ENCODE measurements at regions not wholly inside any gene's neighbourhood (a gene's known extent, or its start where the extent isn't known, plus 50 kb on each side); places are given as distances from the start of the nearest gene placed in this dataset.

- no peak for TF ChIP-seq CTCF (IDR thresholded peaks at IDR 0.05)
- no peak for TF ChIP-seq EZH2 (IDR thresholded peaks at IDR 0.05; ENCODE audit: borderline replicate concordance, insufficient read depth, low read depth, low read length, poor library complexity, severe bottlenecking)
- Histone ChIP-seq H2AFZ (ENCODE audit: insufficient read depth, low read depth, low read length, poor library complexity, severe bottlenecking) (no peak overlapping the region), H3K9ac (ENCODE audit: low read length) (no peak overlapping the region), H3K9me3 (ENCODE audit: control extremely low read depth in 1 of 3, control insufficient read depth in 2 of 3, insufficient read depth in 1 of 3, low read length in 2 of 3) (peaks cover 0 to 3% (median 0%) of the 10 kb centered on the region in 3 donors), H3K27me3 (replicated peaks in 1 of 4; ENCODE audit: control extremely low read depth in 1 of 4, control insufficient read depth in 3 of 4, insufficient read depth in 4 of 4, low read length in 3 of 4) (no peaks in the 10 kb centered on the region), H3K4me3 (ENCODE audit: control extremely low read depth in 1 of 5, extremely low read depth in 1 of 5, insufficient read depth in 1 of 5, low read depth in 2 of 5, low read length in 4 of 5) (no peak overlapping the region), H3K4me2 (replicated peaks; ENCODE audit: low read depth, low read length, poor library complexity, severe bottlenecking) (no peak overlapping the region), H3K36me3 (replicated peaks in 1 of 2; ENCODE audit: control extremely low read depth in 1 of 2, control insufficient read depth in 1 of 2, extremely low read depth in 1 of 2, insufficient read depth in 2 of 2, low read length in 1 of 2) (no peaks in the 10 kb centered on the region), H3K27ac (ENCODE audit: low read length in 2 of 2) (no peak overlapping the region), H3K79me2 (ENCODE audit: control insufficient read depth, insufficient read depth, low read length) (no peaks in the 10 kb centered on the region), H4K20me1 (ENCODE audit: control insufficient read depth, insufficient read depth, low read length, poor library complexity, severe bottlenecking) (no peaks in the 10 kb centered on the region), H3K4me1 (ENCODE audit: control insufficient read depth in 2 of 2, insufficient read depth in 2 of 2, low read length in 2 of 2) (no peaks in the 10 kb centered on the region)
- Mint-ChIP-seq H3K27me3 (no peaks in the 10 kb centered on the region), H3K4me3 (no peak overlapping the region), H3K9me3 (ENCODE audit: insufficient read depth) (no peaks in the 10 kb centered on the region), H3K4me1 (no peaks in the 10 kb centered on the region), H3K27ac (no peak overlapping the region)
- ATAC-seq (ENCODE audit: low read depth), result no peak
- intact Hi-C loops (cut with micrococcal nuclease), result no loop called here
- ChIA-PET POLR2A (no interaction called here), CTCF (no interaction called here)
- no CpG with 5 or more reads among the region's 2 CpGs for WGBS (ENCODE audit: insufficient coverage)
- no peak for DNase-seq
Measured at GRCh38 chr2:167553635-167554034, 665.4 kb downstream of the XIRP2 start.

GRCh38 chr2:167551416-167551815, 663.1 kb downstream of the XIRP2 start:
- 60% methylated on average over 1 of the region's 4 CpGs for WGBS (ENCODE audit: insufficient coverage)
- H3K27me3 Mint-ChIP-seq, result no peaks in the 10 kb centered on the region
- Histone ChIP-seq H4K20me1 (ENCODE audit: control insufficient read depth, insufficient read depth, low read length, poor library complexity, severe bottlenecking) (no peaks in the 10 kb centered on the region), H3K9me3 (ENCODE audit: control extremely low read depth in 1 of 3, control insufficient read depth in 2 of 3, insufficient read depth in 1 of 3, low read length in 2 of 3) (no peaks in the 10 kb centered on the region), H3K4me3 (ENCODE audit: control extremely low read depth in 1 of 5, extremely low read depth in 1 of 5, insufficient read depth in 1 of 5, low read depth in 2 of 5, low read length in 4 of 5) (no peak overlapping the region), H3K36me3 (replicated peaks in 1 of 2; ENCODE audit: control extremely low read depth in 1 of 2, control insufficient read depth in 1 of 2, extremely low read depth in 1 of 2, insufficient read depth in 2 of 2, low read length in 1 of 2) (no peaks in the 10 kb centered on the region), H3K9ac (ENCODE audit: low read length) (no peak overlapping the region), H2AFZ (ENCODE audit: insufficient read depth, low read depth, low read length, poor library complexity, severe bottlenecking) (no peak overlapping the region), H3K4me2 (replicated peaks; ENCODE audit: low read depth, low read length, poor library complexity, severe bottlenecking) (no peak overlapping the region), H3K79me2 (ENCODE audit: control insufficient read depth, insufficient read depth, low read length) (no peaks in the 10 kb centered on the region), H3K4me1 (ENCODE audit: control insufficient read depth in 2 of 2, insufficient read depth in 2 of 2, low read length in 2 of 2) (no peaks in the 10 kb centered on the region), H3K27ac (ENCODE audit: low read length in 2 of 2) (no peak overlapping the region), H3K27me3 (replicated peaks in 1 of 4; ENCODE audit: control extremely low read depth in 1 of 4, control insufficient read depth in 3 of 4, insufficient read depth in 4 of 4, low read length in 3 of 4) (no peaks in the 10 kb centered on the region)
- H3K4me1 Mint-ChIP-seq, result no peaks in the 10 kb centered on the region
- ATAC-seq (ENCODE audit: low read depth), result no peak
- POLR2A ChIA-PET, result no interaction called here
- no peak overlapping the region for H3K27ac Mint-ChIP-seq
- CTCF ChIA-PET, result no interaction called here
- TF ChIP-seq EZH2 (IDR thresholded peaks at IDR 0.05; ENCODE audit: borderline replicate concordance, insufficient read depth, low read depth, low read length, poor library complexity, severe bottlenecking), result no peak
- TF ChIP-seq CTCF (IDR thresholded peaks at IDR 0.05), result no peak
- H3K9me3 Mint-ChIP-seq (ENCODE audit: insufficient read depth), result no peaks in the 10 kb centered on the region
- H3K4me3 Mint-ChIP-seq, result no peak overlapping the region
- intact Hi-C loops (cut with micrococcal nuclease), result no loop called here
- no peak for DNase-seq
